ENCODE measurements at regions not wholly inside any gene's neighbourhood (a gene's known extent, or its start where the extent isn't known, plus 50 kb on each side); places are given as distances from the start of the nearest gene placed in this dataset.

DNA sequence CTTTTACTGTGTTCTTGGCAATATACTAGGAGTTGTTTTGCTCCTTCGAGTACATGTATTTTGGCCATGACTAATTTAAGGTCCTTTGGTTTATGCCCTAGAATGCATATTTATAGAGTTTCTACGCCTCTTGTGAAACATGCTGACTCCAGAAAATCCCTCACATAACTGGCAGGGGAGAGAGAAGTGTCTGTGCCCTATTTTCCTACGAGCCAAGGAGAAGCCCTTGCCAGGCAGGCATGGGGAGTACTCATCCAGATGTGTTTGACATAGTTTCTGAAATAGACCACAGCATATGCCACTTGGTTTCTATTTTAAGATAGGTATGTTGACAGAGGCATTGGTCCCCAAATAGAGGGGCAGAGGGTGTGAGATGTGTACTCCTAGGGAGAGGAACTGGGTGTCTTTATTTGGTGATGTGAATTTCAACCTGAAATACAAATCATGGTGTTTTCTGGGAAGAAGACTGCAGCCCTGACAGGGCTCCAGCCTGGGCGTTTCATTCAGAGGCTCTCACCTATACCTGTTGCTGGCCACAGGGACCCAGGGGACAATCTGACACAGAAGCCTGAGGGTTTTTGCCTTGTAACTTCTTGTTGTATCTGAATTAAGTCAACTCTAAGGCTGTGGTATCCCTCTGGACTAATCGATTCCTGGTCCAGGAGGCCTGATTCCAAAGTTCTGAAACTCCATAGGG lies 267.8 kb upstream of the C2CD4B start:
- DNase-seq (ENCODE audit: low read depth): no peak
- TF ChIP-seq, protein P1, sequence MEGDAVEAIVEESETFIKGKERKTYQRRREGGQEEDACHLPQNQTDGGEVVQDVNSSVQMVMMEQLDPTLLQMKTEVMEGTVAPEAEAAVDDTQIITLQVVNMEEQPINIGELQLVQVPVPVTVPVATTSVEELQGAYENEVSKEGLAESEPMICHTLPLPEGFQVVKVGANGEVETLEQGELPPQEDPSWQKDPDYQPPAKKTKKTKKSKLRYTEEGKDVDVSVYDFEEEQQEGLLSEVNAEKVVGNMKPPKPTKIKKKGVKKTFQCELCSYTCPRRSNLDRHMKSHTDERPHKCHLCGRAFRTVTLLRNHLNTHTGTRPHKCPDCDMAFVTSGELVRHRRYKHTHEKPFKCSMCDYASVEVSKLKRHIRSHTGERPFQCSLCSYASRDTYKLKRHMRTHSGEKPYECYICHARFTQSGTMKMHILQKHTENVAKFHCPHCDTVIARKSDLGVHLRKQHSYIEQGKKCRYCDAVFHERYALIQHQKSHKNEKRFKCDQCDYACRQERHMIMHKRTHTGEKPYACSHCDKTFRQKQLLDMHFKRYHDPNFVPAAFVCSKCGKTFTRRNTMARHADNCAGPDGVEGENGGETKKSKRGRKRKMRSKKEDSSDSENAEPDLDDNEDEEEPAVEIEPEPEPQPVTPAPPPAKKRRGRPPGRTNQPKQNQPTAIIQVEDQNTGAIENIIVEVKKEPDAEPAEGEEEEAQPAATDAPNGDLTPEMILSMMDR (conservative IDR thresholded peaks at IDR 0.05; ENCODE audit: low read depth, low read length): no peak
- H3K4me3 ChIP-seq (ENCODE audit: low read depth, low read length): no peak overlapping the region

GRCh38 chr15:62436235-62436634 lies 271.1 kb upstream of the C2CD4B start:
- no peak overlapping the region for H3K4me3 ChIP-seq (ENCODE audit: low read depth, low read length)
- TF ChIP-seq, protein P1 (conservative IDR thresholded peaks at IDR 0.05; ENCODE audit: low read depth, low read length): no peak
- no peak for DNase-seq (ENCODE audit: low read depth)

- TF ChIP-seq, protein P1 (conservative IDR thresholded peaks at IDR 0.05; ENCODE audit: low read depth, low read length): no peak
- no peak for DNase-seq (ENCODE audit: low read depth)
- H3K4me3 ChIP-seq (ENCODE audit: low read depth, low read length): no peak overlapping the region
Observed at GRCh38 chr15:62437753-62438152, 272.7 kb upstream of the C2CD4B start.

GRCh38 chr15:62439543-62440016 lies 274.5 kb upstream of the C2CD4B start:
- DNase-seq (ENCODE audit: low read depth): no peak
- TF ChIP-seq, protein P1 (conservative IDR thresholded peaks at IDR 0.05; ENCODE audit: low read depth, low read length): no peak

DNA sequence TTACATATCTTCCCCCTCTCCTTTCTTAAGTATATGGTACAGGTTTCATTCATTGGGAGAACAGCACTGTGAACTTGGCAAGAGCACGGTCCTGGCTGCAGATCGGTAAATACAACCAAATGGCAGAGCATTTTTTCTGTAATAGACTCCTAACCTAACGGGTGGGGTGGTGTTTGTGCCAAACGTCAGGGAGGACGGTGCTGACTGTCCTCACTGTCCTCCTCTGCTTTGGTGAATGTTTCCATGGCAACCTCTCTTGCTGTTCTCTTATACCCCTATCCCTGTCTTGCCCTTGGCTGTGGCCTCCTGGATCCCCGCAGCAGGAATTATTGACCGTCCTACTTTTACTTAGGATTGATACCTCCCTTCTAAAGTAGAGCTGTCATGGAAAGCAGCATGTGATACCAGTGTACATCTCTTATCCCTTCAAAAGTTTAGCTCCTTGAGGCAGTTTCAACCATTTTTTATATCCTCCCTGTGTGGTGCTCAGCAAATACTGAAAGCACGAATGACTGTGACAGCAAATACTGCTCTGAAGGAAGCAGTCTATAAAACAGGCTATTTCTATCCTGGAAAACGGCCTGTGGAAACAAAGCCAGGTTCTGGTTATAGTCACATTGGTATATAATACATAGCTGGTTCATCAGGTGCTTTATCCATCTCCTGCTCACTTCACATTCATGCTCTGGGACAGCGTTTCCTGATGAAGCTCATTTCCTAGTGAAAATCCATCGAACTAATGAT lies 275.4 kb upstream of the C2CD4B start:
- TF ChIP-seq, protein P1 (conservative IDR thresholded peaks at IDR 0.05; ENCODE audit: low read depth, low read length): no peak
- H3K4me3 ChIP-seq (ENCODE audit: low read depth, low read length): no peak overlapping the region
- no peak for DNase-seq (ENCODE audit: low read depth)

More at GRCh38 chr15:62439543-62440016, 274.5 kb upstream of the C2CD4B start:
- no peak overlapping the region for H3K4me3 ChIP-seq (ENCODE audit: low read depth, low read length)

DNA sequence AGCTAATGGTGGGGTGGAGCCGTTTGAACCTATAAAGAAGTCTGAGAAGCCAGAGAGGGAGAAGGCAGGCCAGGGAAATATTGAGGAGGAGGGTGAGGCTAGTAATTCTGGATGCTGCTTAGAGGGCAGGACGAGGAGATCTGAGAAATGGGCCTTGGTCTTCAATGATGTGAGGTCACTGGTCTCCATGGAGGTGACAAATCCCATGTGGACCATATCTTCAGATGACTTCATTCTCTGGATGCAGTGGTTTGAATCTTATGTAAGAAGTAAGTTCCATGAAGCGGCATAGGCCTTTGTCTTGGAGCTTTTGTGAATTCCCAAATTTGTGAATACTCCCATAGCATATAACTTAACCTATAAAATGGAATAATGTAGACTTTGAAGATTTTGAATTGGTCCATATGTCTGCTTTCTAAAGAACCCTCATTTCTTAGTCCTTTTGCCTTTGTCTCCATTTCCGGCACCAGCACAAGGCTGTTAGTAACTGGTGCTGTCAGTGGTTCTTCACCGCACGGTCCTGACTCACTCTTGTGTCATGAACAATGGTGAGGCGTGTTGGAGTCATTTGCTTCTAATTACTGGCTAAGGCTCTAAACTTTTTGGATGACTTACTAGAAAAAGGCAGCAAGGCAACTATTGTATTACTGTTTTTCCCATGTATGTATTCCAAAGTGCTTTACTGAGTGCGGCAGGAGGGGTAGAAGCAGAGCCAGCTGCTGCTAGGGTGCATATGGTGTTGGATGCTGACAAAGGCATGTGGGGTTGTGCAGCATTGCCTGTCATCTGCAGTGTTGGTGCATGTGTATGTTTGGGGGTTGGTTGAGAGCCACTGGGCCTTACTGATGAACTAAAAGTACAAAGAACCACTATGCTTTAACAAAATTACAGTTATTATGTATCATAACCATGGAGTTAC lies 279.3 kb upstream of the C2CD4B start:
- TF ChIP-seq, protein P1 (conservative IDR thresholded peaks at IDR 0.05; ENCODE audit: low read depth, low read length): no peak

More for the DNA sequence above, 279.3 kb upstream of the C2CD4B start:
- no peak overlapping the region for H3K4me3 ChIP-seq (ENCODE audit: low read depth, low read length)
- peak; percentile 81 for DNase-seq (ENCODE audit: low read depth)

Data from epithelial cell of proximal tubule (primary cell).